ENCODE measurements at regions not wholly inside any gene's neighbourhood (a gene's known extent, or its start where the extent isn't known, plus 50 kb on each side); places are given as distances from the start of the nearest gene placed in this dataset.

DNA sequence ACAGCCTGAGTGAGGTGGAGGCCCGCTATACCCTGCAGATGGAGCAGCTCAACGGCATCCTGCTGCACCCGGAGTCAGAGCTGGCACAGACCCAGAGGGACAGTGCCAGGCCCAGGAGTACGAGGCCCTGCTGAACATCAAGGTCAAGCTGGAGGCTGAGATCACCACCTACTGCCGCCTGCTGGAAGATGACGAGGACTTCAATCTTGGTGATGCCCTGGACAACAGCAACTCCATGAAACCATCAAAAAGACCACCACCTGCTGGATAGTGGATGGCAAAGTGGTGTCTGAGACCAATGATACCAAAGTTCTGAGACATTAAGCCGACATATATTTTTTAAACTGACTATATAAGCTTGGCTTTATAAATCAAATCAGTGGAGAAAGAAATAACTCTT lies 73.3 kb upstream of the HHIP start:
- TF ChIP-seq, protein P1, sequence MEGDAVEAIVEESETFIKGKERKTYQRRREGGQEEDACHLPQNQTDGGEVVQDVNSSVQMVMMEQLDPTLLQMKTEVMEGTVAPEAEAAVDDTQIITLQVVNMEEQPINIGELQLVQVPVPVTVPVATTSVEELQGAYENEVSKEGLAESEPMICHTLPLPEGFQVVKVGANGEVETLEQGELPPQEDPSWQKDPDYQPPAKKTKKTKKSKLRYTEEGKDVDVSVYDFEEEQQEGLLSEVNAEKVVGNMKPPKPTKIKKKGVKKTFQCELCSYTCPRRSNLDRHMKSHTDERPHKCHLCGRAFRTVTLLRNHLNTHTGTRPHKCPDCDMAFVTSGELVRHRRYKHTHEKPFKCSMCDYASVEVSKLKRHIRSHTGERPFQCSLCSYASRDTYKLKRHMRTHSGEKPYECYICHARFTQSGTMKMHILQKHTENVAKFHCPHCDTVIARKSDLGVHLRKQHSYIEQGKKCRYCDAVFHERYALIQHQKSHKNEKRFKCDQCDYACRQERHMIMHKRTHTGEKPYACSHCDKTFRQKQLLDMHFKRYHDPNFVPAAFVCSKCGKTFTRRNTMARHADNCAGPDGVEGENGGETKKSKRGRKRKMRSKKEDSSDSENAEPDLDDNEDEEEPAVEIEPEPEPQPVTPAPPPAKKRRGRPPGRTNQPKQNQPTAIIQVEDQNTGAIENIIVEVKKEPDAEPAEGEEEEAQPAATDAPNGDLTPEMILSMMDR (IDR thresholded peaks at IDR 0.05) = no peak
- no peak for TF ChIP-seq POLR2A (IDR thresholded peaks at IDR 0.05)
